ENCODE measurements at regions not wholly inside any gene's neighbourhood (a gene's known extent, or its start where the extent isn't known, plus 50 kb on each side); places are given as distances from the start of the nearest gene placed in this dataset.

DNA sequence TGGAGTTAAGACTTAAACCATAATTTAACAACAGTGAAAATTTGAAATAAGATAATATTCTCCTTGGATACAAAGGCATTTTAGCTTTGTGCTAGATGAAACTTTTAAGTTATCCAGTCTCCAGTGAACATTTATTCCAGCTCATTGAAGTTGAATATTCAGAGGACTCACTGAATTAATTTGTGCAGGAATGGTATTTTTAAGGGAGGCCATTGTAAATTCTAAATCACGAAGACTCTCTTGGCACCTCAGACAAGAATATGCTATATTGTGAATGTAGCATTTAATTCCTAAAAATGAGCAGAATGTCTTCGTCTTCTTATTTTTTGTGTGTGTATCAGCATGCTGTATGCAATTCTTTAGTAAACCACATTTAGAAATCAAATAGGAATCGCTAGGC is 731.7 kb upstream of the RAB6C start:
- Histone ChIP-seq H2AFZ (ENCODE audit: low read length, unreplicated experiment) (no peak overlapping the region), H3K36me3 (ENCODE audit: insufficient read depth, low read length) (no peaks in the 10 kb centered on the region), H3K4me1 (ENCODE audit: control insufficient read depth, insufficient read depth, low read length, unreplicated experiment) (no peaks in the 10 kb centered on the region), H3K27me3 (ENCODE audit: insufficient read depth, low read length) (no peaks in the 10 kb centered on the region), H3K79me2 (ENCODE audit: control insufficient read depth, insufficient read depth, low read length, unreplicated experiment) (no peaks in the 10 kb centered on the region), H3K27ac (ENCODE audit: low read depth, low read length) (no peak overlapping the region), H3K4me3 (ENCODE audit: low read depth, low read length) (no peak overlapping the region)

DNA sequence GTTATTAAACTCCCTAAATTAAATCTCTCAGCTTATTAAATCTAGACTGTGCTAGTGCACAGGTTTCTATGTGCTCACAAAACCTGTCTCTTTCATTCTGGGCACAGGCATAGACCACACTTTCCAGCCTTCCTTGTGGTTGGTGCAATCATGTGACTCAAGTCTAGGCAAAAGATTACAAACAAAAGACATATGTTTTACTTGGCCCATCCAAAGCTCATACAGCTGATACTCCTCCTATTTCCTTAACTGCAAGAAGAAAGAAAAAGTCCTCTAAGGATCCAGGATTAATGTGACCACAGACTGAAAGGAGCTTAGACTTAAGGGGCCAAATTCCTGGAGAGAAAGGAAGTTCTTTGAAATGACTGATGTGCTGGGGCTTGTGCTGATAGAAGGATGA is 731.3 kb upstream of the RAB6C start:
- no peak overlapping the region for H3K4me3 ChIP-seq (ENCODE audit: low read depth, low read length)
- no peaks in the 10 kb centered on the region for H3K79me2 ChIP-seq (ENCODE audit: control insufficient read depth, insufficient read depth, low read length, unreplicated experiment)
- no peak overlapping the region for H3K27ac ChIP-seq (ENCODE audit: low read depth, low read length)
- H2AFZ ChIP-seq (ENCODE audit: low read length, unreplicated experiment) = no peak overlapping the region
- H3K27me3 ChIP-seq (ENCODE audit: insufficient read depth, low read length) = no peaks in the 10 kb centered on the region
- no peaks in the 10 kb centered on the region for H3K36me3 ChIP-seq (ENCODE audit: insufficient read depth, low read length)
- H3K4me1 ChIP-seq (ENCODE audit: control insufficient read depth, insufficient read depth, low read length, unreplicated experiment) = no peaks in the 10 kb centered on the region

DNA sequence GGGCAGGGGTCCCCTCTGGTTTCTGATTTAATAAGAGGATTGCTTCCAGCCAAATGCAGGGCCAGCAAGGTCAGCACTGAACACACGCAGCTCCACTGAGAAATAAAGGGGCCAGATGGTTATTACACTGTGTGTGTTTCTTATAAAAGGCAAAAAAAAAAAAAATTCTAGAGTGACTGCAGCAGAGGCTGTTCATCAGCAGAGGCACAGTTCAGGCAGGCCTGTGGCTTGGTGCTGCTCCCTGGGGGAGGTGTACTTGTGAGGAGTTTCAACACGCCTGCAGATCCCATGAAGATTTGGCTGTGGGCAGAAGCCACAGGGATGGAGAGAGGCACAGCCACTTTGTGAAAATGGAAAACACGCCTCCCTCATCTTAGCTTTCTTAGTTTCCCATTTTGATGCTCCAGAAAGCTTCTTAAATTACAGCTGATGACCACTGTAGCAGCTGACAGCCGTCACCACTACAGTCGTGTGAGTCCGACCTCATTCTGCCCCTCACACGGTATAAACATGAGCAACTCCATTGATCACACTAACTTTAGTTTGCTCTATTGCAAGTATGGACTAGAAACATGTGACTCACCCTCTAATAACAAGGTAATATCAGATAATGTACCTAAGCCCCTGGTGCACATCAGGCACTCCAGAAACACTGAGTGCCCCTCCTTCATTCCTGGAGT is 726.5 kb upstream of the RAB6C start:
- no peak overlapping the region for H2AFZ ChIP-seq (ENCODE audit: low read length, unreplicated experiment)
- H3K4me1 ChIP-seq (ENCODE audit: control insufficient read depth, insufficient read depth, low read length, unreplicated experiment) = no peaks in the 10 kb centered on the region
- H3K36me3 ChIP-seq (ENCODE audit: insufficient read depth, low read length) = no peaks in the 10 kb centered on the region
- no peaks in the 10 kb centered on the region for H3K79me2 ChIP-seq (ENCODE audit: control insufficient read depth, insufficient read depth, low read length, unreplicated experiment)
- no peaks in the 10 kb centered on the region for H3K27me3 ChIP-seq (ENCODE audit: insufficient read depth, low read length)
- H3K27ac ChIP-seq (ENCODE audit: low read depth, low read length) = no peak overlapping the region
- H3K4me3 ChIP-seq (ENCODE audit: low read depth, low read length) = no peak overlapping the region

DNA sequence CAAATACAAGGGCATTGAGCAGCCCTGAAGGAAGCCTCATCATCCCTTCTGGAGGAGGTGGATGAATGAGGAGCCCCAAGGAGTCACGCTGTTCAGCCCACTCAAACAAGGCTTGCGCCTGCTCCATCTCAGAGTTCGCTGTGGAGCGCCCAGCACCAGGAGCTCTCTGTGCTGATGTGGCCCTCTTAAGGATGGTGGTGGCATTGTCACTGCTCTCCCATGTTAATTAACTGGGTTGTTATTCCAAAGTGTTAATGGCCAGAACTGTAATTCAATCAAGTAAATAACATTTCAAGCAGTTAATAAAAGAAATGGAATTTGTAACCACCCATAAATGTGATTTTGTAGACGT is 726.0 kb upstream of the RAB6C start:
- no peak overlapping the region for H3K4me3 ChIP-seq (ENCODE audit: low read depth, low read length)
- no peaks in the 10 kb centered on the region for H3K79me2 ChIP-seq (ENCODE audit: control insufficient read depth, insufficient read depth, low read length, unreplicated experiment)
- H2AFZ ChIP-seq (ENCODE audit: low read length, unreplicated experiment) = no peak overlapping the region
- no peaks in the 10 kb centered on the region for H3K36me3 ChIP-seq (ENCODE audit: insufficient read depth, low read length)
- H3K4me1 ChIP-seq (ENCODE audit: control insufficient read depth, insufficient read depth, low read length, unreplicated experiment) = no peaks in the 10 kb centered on the region
- H3K27ac ChIP-seq (ENCODE audit: low read depth, low read length) = no peak overlapping the region
- H3K27me3 ChIP-seq (ENCODE audit: insufficient read depth, low read length) = no peaks in the 10 kb centered on the region

DNA sequence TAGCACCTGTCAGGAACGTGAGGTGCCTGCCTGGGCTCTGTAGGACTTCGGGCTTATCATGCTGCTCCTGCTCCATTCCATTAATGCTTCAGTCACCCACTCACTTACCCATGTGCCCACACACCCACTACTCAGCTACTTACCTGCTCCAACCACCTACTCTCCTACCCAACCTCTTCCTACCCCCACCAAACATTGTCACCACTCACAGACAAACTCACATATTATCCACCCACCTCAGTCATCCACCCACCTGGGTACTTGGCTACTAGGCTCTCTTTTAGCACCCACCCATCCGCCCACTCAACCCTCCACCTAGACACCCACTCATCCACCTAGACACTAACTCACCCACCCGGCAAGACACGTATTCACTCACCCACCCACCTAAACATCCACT is 724.7 kb upstream of the RAB6C start:
- Histone ChIP-seq H3K4me3 (ENCODE audit: low read depth, low read length) (no peak overlapping the region), H3K27me3 (ENCODE audit: insufficient read depth, low read length) (no peaks in the 10 kb centered on the region), H3K79me2 (ENCODE audit: control insufficient read depth, insufficient read depth, low read length, unreplicated experiment) (no peaks in the 10 kb centered on the region), H2AFZ (ENCODE audit: low read length, unreplicated experiment) (no peak overlapping the region), H3K4me1 (ENCODE audit: control insufficient read depth, insufficient read depth, low read length, unreplicated experiment) (no peaks in the 10 kb centered on the region), H3K27ac (ENCODE audit: low read depth, low read length) (no peak overlapping the region), H3K36me3 (ENCODE audit: insufficient read depth, low read length) (no peaks in the 10 kb centered on the region)

DNA sequence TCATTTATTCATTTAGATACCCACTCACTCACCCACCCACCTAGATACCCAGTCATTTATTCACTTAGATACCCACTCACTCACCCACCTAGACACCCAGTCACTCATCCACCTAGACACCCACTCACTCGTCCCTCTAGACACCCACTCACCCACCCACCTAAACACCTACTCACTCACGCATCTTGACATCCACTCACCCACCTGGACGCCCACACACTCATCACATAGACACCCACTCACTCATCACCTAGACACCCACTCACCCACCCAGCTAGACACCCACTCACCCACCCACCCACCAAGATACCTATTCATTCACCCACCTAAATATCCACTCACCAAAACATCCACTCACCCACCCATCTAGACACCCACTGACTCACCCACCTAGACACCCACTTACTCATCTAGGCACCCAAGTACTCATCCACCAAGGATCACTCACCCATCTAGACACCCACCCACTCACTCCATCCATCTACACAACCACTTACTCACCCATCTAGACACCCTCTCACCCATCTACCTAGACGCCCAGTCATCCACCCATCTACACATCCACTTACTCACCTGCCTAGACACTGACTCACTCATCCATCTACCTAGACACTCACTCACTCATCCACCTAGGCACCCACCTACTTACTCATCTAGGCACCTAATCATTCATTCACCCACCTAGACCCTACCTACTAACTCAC is 723.7 kb upstream of the RAB6C start:
- no peaks in the 10 kb centered on the region for H3K79me2 ChIP-seq (ENCODE audit: control insufficient read depth, insufficient read depth, low read length, unreplicated experiment)
- H3K27me3 ChIP-seq (ENCODE audit: insufficient read depth, low read length) = no peaks in the 10 kb centered on the region
- no peak overlapping the region for H2AFZ ChIP-seq (ENCODE audit: low read length, unreplicated experiment)
- H3K27ac ChIP-seq (ENCODE audit: low read depth, low read length) = no peak overlapping the region
- H3K4me3 ChIP-seq (ENCODE audit: low read depth, low read length) = no peak overlapping the region
- H3K4me1 ChIP-seq (ENCODE audit: control insufficient read depth, insufficient read depth, low read length, unreplicated experiment) = no peaks in the 10 kb centered on the region
- H3K36me3 ChIP-seq (ENCODE audit: insufficient read depth, low read length) = no peaks in the 10 kb centered on the region

DNA sequence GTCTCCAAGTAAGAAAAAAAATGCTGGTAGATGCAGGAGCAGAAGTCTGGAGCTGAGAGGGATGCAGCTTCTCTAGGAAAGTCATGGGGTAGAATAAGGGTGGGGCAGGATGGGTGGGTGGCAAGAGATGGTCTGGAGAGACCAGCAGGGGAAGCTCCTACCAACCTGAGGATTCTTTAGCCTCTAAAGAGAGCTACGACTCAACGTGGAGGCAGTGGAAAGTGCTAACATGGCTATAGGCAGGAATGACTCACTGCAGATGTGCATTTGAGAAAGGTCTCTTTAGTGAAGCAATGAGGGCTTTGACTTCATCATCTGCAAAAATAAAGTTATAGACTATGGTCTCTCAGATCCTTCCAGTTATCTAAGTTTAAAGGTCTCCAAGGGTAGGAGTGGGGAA is 722.8 kb upstream of the RAB6C start:
- Histone ChIP-seq H3K27ac (ENCODE audit: low read depth, low read length) (no peak overlapping the region), H3K4me3 (ENCODE audit: low read depth, low read length) (no peak overlapping the region), H3K4me1 (ENCODE audit: control insufficient read depth, insufficient read depth, low read length, unreplicated experiment) (no peaks in the 10 kb centered on the region), H2AFZ (ENCODE audit: low read length, unreplicated experiment) (no peak overlapping the region), H3K27me3 (ENCODE audit: insufficient read depth, low read length) (no peaks in the 10 kb centered on the region), H3K79me2 (ENCODE audit: control insufficient read depth, insufficient read depth, low read length, unreplicated experiment) (no peaks in the 10 kb centered on the region), H3K36me3 (ENCODE audit: insufficient read depth, low read length) (no peaks in the 10 kb centered on the region)

DNA sequence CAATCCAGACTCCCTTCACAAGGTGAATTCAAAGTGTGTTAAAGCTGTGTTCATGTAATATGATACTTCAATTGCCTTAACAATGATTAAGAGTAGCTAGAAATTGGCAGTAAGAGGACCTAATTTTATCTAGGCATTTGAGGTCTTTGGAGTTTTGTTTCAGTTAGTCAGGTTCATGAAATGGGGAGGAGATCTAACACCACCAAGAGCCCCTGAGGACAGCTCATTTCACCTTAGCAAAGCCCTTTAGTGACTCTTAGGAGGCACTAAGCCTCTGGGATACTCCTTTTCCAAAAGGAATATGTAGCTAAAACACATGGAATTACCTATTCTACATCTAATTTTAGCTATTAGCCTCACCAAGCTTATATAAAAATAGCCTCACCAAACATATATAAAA is 716.5 kb upstream of the RAB6C start:
- Histone ChIP-seq H3K79me2 (ENCODE audit: control insufficient read depth, insufficient read depth, low read length, unreplicated experiment) (no peaks in the 10 kb centered on the region), H2AFZ (ENCODE audit: low read length, unreplicated experiment) (no peak overlapping the region), H3K27me3 (ENCODE audit: insufficient read depth, low read length) (no peaks in the 10 kb centered on the region), H3K4me3 (ENCODE audit: low read depth, low read length) (no peak overlapping the region), H3K36me3 (ENCODE audit: insufficient read depth, low read length) (no peaks in the 10 kb centered on the region), H3K27ac (ENCODE audit: low read depth, low read length) (no peak overlapping the region), H3K4me1 (ENCODE audit: control insufficient read depth, insufficient read depth, low read length, unreplicated experiment) (no peaks in the 10 kb centered on the region)

DNA sequence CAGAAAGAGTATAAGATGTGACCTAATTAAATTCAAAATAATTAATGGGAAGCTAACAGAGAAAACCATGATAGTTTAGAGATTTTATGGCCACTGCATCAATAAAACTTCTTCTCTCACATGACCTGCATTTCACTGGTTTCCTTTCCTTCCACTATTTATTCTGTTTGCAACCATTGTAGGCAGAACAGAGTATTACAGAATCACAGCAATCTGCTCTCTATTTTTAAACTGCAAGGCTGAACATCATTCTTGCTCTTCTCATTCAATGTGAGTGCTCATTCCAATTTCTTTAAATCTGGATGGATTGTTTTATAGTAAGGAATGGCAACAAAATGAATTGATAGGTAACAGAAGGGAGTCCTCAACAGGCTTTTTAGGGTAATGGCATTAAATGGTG is 715.5 kb upstream of the RAB6C start:
- Histone ChIP-seq H3K27ac (ENCODE audit: low read depth, low read length) (no peak overlapping the region), H3K79me2 (ENCODE audit: control insufficient read depth, insufficient read depth, low read length, unreplicated experiment) (no peaks in the 10 kb centered on the region), H2AFZ (ENCODE audit: low read length, unreplicated experiment) (no peak overlapping the region), H3K4me3 (ENCODE audit: low read depth, low read length) (no peak overlapping the region), H3K36me3 (ENCODE audit: insufficient read depth, low read length) (no peaks in the 10 kb centered on the region), H3K4me1 (ENCODE audit: control insufficient read depth, insufficient read depth, low read length, unreplicated experiment) (no peaks in the 10 kb centered on the region), H3K27me3 (ENCODE audit: insufficient read depth, low read length) (no peaks in the 10 kb centered on the region)

DNA sequence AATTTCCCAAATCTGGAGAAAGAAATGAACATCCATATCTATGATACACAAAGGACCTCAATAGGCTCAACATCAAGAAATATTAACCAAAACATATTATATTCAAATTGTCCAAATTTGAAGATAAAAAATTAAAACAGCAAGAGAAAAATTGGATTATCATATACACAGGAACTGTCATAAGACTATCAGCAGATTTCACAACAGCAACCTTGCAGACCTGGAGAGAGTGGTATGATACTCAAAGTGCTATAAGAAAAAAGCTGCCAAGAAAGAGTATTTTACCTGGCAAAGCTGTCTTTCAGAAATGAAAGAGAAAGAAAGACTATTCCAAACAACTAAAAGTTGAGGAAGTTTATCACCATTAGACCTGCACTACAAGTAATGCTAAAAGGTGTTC is 711.9 kb upstream of the RAB6C start:
- Histone ChIP-seq H3K27ac (ENCODE audit: low read depth, low read length) (no peak overlapping the region), H3K27me3 (ENCODE audit: insufficient read depth, low read length) (no peaks in the 10 kb centered on the region), H3K4me1 (ENCODE audit: control insufficient read depth, insufficient read depth, low read length, unreplicated experiment) (no peaks in the 10 kb centered on the region), H3K4me3 (ENCODE audit: low read depth, low read length) (no peak overlapping the region), H3K36me3 (ENCODE audit: insufficient read depth, low read length) (no peaks in the 10 kb centered on the region), H2AFZ (ENCODE audit: low read length, unreplicated experiment) (no peak overlapping the region), H3K79me2 (ENCODE audit: control insufficient read depth, insufficient read depth, low read length, unreplicated experiment) (no peaks in the 10 kb centered on the region)

DNA sequence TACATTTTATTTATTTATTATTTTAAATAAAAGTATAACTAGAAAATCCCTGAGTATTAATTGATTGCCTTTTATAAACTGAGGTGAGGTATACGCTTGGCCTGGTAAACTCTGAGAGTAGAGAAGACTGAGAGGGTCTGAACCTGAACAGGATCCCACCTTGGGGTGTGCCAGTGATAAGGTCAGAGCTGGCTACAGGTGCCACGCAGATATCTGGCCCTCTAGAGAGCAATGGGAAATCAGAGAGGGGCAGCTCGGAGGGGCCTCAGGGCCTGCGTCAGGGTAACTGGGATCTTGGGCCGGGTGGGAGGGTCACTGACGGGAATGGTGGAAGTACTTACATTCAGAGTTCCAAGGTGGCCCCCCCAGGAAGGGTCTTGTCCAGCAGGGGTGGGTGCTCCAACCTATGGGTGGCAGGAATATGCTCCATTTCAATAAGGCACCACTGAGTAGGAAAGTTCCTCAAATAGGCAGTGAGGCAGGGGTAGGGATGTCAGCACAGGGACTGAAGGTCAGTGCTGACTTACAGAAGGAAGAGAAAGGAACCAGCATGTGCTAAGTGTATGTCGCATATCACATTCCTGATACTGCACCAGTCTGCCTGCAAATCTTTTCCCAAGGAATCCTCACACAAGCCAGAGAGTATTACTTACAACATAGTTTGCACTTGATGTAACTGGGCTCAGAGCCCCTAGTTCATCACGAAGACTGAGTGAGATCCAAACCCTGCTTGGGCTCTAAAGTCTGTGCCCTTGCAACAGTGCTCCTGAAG is 706.0 kb upstream of the RAB6C start:
- no peaks in the 10 kb centered on the region for H3K27me3 ChIP-seq (ENCODE audit: insufficient read depth, low read length)

More for the DNA sequence above, 706.0 kb upstream of the RAB6C start:
- H3K36me3 ChIP-seq (ENCODE audit: insufficient read depth, low read length) = no peaks in the 10 kb centered on the region
- no peak overlapping the region for H3K4me3 ChIP-seq (ENCODE audit: low read depth, low read length)
- no peaks in the 10 kb centered on the region for H3K4me1 ChIP-seq (ENCODE audit: control insufficient read depth, insufficient read depth, low read length, unreplicated experiment)
- H2AFZ ChIP-seq (ENCODE audit: low read length, unreplicated experiment) = no peak overlapping the region
- H3K27ac ChIP-seq (ENCODE audit: low read depth, low read length) = no peak overlapping the region
- H3K79me2 ChIP-seq (ENCODE audit: control insufficient read depth, insufficient read depth, low read length, unreplicated experiment) = no peaks in the 10 kb centered on the region
